ENCODE measurements at regions not wholly inside any gene's neighbourhood (a gene's known extent, or its start where the extent isn't known, plus 50 kb on each side); places are given as distances from the start of the nearest gene placed in this dataset.

DNA sequence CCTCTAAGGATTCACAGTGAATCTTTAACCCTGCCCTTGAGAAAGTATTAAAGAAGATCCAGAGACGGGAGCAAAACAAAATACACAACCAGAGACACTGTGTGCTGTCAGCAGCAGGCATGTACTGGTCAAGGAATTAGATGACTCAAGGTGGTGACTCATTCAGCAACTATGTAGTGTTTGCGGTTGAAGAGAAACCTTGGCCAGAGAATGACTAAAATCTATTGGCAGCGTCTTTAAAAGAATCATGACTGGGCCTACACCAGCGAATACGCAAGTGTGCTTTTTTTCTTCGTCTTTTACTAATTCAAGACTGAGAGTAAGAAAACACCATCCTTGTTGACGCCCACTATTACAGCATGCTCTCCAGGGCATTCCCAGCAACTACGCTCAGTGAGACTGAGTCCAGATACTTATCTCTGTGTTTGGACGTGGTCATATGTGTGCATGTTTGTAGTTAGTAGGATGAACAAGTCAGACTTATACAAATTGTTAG lies 72.4 kb upstream of the BACH2 start:
- peak; percentile 71 for DNase-seq (ENCODE audit: extremely low spot score)
- TF ChIP-seq, protein P1, sequence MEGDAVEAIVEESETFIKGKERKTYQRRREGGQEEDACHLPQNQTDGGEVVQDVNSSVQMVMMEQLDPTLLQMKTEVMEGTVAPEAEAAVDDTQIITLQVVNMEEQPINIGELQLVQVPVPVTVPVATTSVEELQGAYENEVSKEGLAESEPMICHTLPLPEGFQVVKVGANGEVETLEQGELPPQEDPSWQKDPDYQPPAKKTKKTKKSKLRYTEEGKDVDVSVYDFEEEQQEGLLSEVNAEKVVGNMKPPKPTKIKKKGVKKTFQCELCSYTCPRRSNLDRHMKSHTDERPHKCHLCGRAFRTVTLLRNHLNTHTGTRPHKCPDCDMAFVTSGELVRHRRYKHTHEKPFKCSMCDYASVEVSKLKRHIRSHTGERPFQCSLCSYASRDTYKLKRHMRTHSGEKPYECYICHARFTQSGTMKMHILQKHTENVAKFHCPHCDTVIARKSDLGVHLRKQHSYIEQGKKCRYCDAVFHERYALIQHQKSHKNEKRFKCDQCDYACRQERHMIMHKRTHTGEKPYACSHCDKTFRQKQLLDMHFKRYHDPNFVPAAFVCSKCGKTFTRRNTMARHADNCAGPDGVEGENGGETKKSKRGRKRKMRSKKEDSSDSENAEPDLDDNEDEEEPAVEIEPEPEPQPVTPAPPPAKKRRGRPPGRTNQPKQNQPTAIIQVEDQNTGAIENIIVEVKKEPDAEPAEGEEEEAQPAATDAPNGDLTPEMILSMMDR (IDR thresholded peaks at IDR 0.05; ENCODE audit: control extremely low read depth, extremely low read depth, low read depth, missing control alignments), result no peak
- POLR2A ChIA-PET, result no interaction called here
- CTCF ChIA-PET, result interaction anchor here (0.8 to 1.7 kb wide), 4 partner anchors 12 to 106 kb away, joined by 4 read pairs; no protein-coding TSS in a partner anchor

GRCh38 chr6:90368601-90369000 lies 72.0 kb upstream of the BACH2 start:
- TF ChIP-seq, protein P1 (IDR thresholded peaks at IDR 0.05; ENCODE audit: control extremely low read depth, extremely low read depth, low read depth, missing control alignments), result no peak
- ChIA-PET CTCF (interaction anchor here (0.8 to 1.7 kb wide), 4 partner anchors 12 to 106 kb away, joined by 4 read pairs; no protein-coding TSS in a partner anchor), POLR2A (no interaction called here)
- DNase-seq (ENCODE audit: extremely low spot score), result no peak

- POLR2A ChIA-PET, result no interaction called here
- TF ChIP-seq, protein P1 (IDR thresholded peaks at IDR 0.05; ENCODE audit: control extremely low read depth, extremely low read depth, low read depth, missing control alignments), result no peak
- CTCF ChIA-PET, result interaction anchor here (0.8 to 1.7 kb wide), 3 partner anchors 13 to 107 kb away, joined by 4 read pairs; no protein-coding TSS in a partner anchor
- no peak for DNase-seq (ENCODE audit: extremely low spot score)
Observed at GRCh38 chr6:90368001-90368400, 71.4 kb upstream of the BACH2 start.

GRCh38 chr6:90365565-90366219 lies 69.0 kb upstream of the BACH2 start:
- no peak for DNase-seq (ENCODE audit: extremely low spot score)
- TF ChIP-seq, protein P1 (IDR thresholded peaks at IDR 0.05; ENCODE audit: control extremely low read depth, extremely low read depth, low read depth, missing control alignments), result no peak
- POLR2A ChIA-PET, result no interaction called here
- CTCF ChIA-PET, result interaction anchor here (0.9 kb wide), 2 partner anchors 15 to 18 kb away, joined by 3 read pairs; no protein-coding TSS in a partner anchor

DNA sequence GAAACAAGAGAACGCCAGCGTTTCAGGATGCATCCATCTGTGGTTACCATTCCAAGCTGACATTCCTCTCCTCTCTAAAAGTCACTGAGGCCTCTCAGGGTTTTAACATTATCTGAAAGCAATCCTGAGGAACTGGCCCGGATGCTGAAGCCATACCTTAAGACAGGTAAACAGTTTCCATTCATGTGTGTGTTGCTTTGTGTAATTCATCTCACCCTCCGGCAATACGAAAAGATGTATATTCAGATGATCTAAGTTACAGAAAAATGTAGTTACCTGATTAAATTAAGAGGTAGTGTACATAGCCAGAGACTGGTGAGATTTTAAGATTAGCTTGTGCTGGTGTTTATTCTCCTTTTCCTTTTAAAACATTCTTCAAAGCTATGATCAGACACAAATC lies 68.4 kb upstream of the BACH2 start:
- ChIA-PET CTCF (interaction anchor here (0.9 kb wide), 1 partner anchor 16 kb away, joined by 3 read pairs; no protein-coding TSS in a partner anchor), POLR2A (no interaction called here)
- no peak for DNase-seq (ENCODE audit: extremely low spot score)
- TF ChIP-seq, protein P1 (IDR thresholded peaks at IDR 0.05; ENCODE audit: control extremely low read depth, extremely low read depth, low read depth, missing control alignments), result no peak

GRCh38 chr6:90364286-90364685 lies 67.6 kb upstream of the BACH2 start:
- ChIA-PET CTCF (interaction anchor here (0.9 kb wide), 1 partner anchor 29 kb away, joined by 3 read pairs; no protein-coding TSS in a partner anchor), POLR2A (no interaction called here)
- DNase-seq (ENCODE audit: extremely low spot score), result no peak
- TF ChIP-seq, protein P1 (IDR thresholded peaks at IDR 0.05; ENCODE audit: control extremely low read depth, extremely low read depth, low read depth, missing control alignments), result no peak

Measured in GM10248 (cell line).